ENCODE measurements at regions not wholly inside any gene's neighbourhood (a gene's known extent, or its start where the extent isn't known, plus 50 kb on each side); places are given as distances from the start of the nearest gene placed in this dataset.

DNA sequence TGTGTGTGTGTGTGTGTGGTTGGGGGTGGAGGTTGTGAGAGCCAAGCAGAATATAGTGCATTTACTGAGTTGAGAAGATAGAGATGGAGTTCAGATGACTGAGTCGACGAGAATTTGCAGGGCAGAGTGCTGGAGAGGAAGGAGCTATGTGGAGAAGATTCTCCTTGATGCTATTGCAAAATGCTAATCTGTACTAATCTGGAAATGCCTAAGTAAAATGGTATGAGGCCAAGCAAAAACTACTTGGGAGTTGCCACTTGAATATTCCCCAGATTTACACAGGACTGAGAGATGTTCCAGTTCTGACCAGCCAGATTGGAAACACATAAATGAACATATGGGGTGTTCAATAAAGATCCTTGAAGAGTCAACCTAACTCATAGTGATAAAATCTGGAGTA lies 316.4 kb downstream of the NSUN3 start:
- Histone ChIP-seq H4K20me1 (ENCODE audit: insufficient read depth, low read length) (no peaks in the 10 kb centered on the region), H3K9me3 (ENCODE audit: insufficient read depth, low read length, severe bottlenecking) (no peaks in the 10 kb centered on the region), H3K4me2 (ENCODE audit: insufficient read depth, low read length) (no peak overlapping the region), H3K79me2 (ENCODE audit: insufficient read depth, low read length) (no peaks in the 10 kb centered on the region), H3K27ac (ENCODE audit: low read length) (no peak overlapping the region), H3K36me3 (ENCODE audit: insufficient read depth, low read length) (no peaks in the 10 kb centered on the region), H3K4me1 (ENCODE audit: insufficient read depth, low read length) (no peaks in the 10 kb centered on the region), H3K9ac (ENCODE audit: low read depth, low read length) (no peak overlapping the region), H2AFZ (ENCODE audit: low read depth, low read length) (no peak overlapping the region), H3K27me3 (ENCODE audit: insufficient read depth, low read length, poor library complexity) (no peaks in the 10 kb centered on the region), H3K4me3 (ENCODE audit: low read depth in 1 of 2, low read length in 2 of 2) (no peak overlapping the region)
- ATAC-seq (ENCODE audit: insufficient read depth, low read depth): no peak
- TF ChIP-seq EZH2 (IDR thresholded peaks at IDR 0.05; ENCODE audit: borderline replicate concordance, low read depth, low read length, severe bottlenecking): no peak
- TF ChIP-seq, protein P1, sequence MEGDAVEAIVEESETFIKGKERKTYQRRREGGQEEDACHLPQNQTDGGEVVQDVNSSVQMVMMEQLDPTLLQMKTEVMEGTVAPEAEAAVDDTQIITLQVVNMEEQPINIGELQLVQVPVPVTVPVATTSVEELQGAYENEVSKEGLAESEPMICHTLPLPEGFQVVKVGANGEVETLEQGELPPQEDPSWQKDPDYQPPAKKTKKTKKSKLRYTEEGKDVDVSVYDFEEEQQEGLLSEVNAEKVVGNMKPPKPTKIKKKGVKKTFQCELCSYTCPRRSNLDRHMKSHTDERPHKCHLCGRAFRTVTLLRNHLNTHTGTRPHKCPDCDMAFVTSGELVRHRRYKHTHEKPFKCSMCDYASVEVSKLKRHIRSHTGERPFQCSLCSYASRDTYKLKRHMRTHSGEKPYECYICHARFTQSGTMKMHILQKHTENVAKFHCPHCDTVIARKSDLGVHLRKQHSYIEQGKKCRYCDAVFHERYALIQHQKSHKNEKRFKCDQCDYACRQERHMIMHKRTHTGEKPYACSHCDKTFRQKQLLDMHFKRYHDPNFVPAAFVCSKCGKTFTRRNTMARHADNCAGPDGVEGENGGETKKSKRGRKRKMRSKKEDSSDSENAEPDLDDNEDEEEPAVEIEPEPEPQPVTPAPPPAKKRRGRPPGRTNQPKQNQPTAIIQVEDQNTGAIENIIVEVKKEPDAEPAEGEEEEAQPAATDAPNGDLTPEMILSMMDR (IDR thresholded peaks at IDR 0.05; ENCODE audit: borderline replicate concordance, extremely low read depth, low read length, poor library complexity, severe bottlenecking): no peak
- no peak for DNase-seq

- H2AFZ ChIP-seq (ENCODE audit: low read depth, low read length): no peak overlapping the region
- no peaks in the 10 kb centered on the region for H4K20me1 ChIP-seq (ENCODE audit: insufficient read depth, low read length)
- TF ChIP-seq, protein P1 (IDR thresholded peaks at IDR 0.05; ENCODE audit: borderline replicate concordance, extremely low read depth, low read length, poor library complexity, severe bottlenecking): no peak
- no peak for TF ChIP-seq EZH2 (IDR thresholded peaks at IDR 0.05; ENCODE audit: borderline replicate concordance, low read depth, low read length, severe bottlenecking)
- H3K79me2 ChIP-seq (ENCODE audit: insufficient read depth, low read length): no peaks in the 10 kb centered on the region
- no peaks in the 10 kb centered on the region for H3K36me3 ChIP-seq (ENCODE audit: insufficient read depth, low read length)
- H3K9ac ChIP-seq (ENCODE audit: low read depth, low read length): no peak overlapping the region
- no peak overlapping the region for H3K4me2 ChIP-seq (ENCODE audit: insufficient read depth, low read length)
- H3K27me3 ChIP-seq (ENCODE audit: insufficient read depth, low read length, poor library complexity): no peaks in the 10 kb centered on the region
- H3K4me1 ChIP-seq (ENCODE audit: insufficient read depth, low read length): no peaks in the 10 kb centered on the region
- no peaks in the 10 kb centered on the region for H3K9me3 ChIP-seq (ENCODE audit: insufficient read depth, low read length, severe bottlenecking)
- H3K27ac ChIP-seq (ENCODE audit: low read length): no peak overlapping the region
- H3K4me3 ChIP-seq (ENCODE audit: low read depth in 1 of 2, low read length in 2 of 2): no peak overlapping the region
- ATAC-seq (ENCODE audit: insufficient read depth, low read depth) (no peak), DNase-seq (no peak)
These were observed 332.0 kb downstream of the NSUN3 start for GRCh38 chr3:94394885-94395284.

- no peaks in the 10 kb centered on the region for H3K79me2 ChIP-seq (ENCODE audit: insufficient read depth, low read length)
- H3K4me3 ChIP-seq (ENCODE audit: low read depth in 1 of 2, low read length in 2 of 2): no peak overlapping the region
- no peaks in the 10 kb centered on the region for H3K9me3 ChIP-seq (ENCODE audit: insufficient read depth, low read length, severe bottlenecking)
- no peak overlapping the region for H3K4me2 ChIP-seq (ENCODE audit: insufficient read depth, low read length)
- H2AFZ ChIP-seq (ENCODE audit: low read depth, low read length): no peak overlapping the region
- no peak overlapping the region for H3K9ac ChIP-seq (ENCODE audit: low read depth, low read length)
- TF ChIP-seq, protein P1 (IDR thresholded peaks at IDR 0.05; ENCODE audit: borderline replicate concordance, extremely low read depth, low read length, poor library complexity, severe bottlenecking): no peak
- no peak for TF ChIP-seq EZH2 (IDR thresholded peaks at IDR 0.05; ENCODE audit: borderline replicate concordance, low read depth, low read length, severe bottlenecking)
- no peaks in the 10 kb centered on the region for H3K4me1 ChIP-seq (ENCODE audit: insufficient read depth, low read length)
- H3K27ac ChIP-seq (ENCODE audit: low read length): no peak overlapping the region
- no peaks in the 10 kb centered on the region for H3K36me3 ChIP-seq (ENCODE audit: insufficient read depth, low read length)
- no peak for DNase-seq
- no peaks in the 10 kb centered on the region for H4K20me1 ChIP-seq (ENCODE audit: insufficient read depth, low read length)
- H3K27me3 ChIP-seq (ENCODE audit: insufficient read depth, low read length, poor library complexity): no peaks in the 10 kb centered on the region
- no peak for ATAC-seq (ENCODE audit: insufficient read depth, low read depth)
These were observed 333.0 kb downstream of the NSUN3 start for GRCh38 chr3:94395851-94396250.

DNA sequence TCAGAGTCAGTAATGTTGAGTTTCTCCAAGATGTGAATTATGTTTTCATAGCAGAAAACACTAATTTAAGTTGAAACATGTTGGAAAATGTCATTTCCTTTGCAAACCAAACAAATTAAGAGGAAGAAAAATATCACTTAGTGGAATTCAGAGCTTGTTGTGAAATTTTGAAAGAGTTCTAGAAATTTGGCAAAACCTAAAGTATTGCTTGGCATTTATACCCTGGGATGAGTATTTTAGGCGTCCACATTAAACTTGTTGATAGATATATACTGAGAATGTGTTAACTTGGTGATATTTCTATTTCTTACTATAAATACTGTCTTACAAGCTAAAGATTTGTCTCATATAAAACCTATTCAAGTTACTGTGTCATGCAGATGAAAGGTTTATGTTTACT lies 335.2 kb downstream of the NSUN3 start:
- no peaks in the 10 kb centered on the region for H3K36me3 ChIP-seq (ENCODE audit: insufficient read depth, low read length)
- no peak for DNase-seq
- H3K4me2 ChIP-seq (ENCODE audit: insufficient read depth, low read length): no peak overlapping the region
- H3K9me3 ChIP-seq (ENCODE audit: insufficient read depth, low read length, severe bottlenecking): no peaks in the 10 kb centered on the region
- no peak overlapping the region for H2AFZ ChIP-seq (ENCODE audit: low read depth, low read length)
- no peaks in the 10 kb centered on the region for H3K4me1 ChIP-seq (ENCODE audit: insufficient read depth, low read length)
- no peak overlapping the region for H3K9ac ChIP-seq (ENCODE audit: low read depth, low read length)
- ATAC-seq (ENCODE audit: insufficient read depth, low read depth): no peak
- no peaks in the 10 kb centered on the region for H4K20me1 ChIP-seq (ENCODE audit: insufficient read depth, low read length)
- no peaks in the 10 kb centered on the region for H3K27me3 ChIP-seq (ENCODE audit: insufficient read depth, low read length, poor library complexity)
- no peak for TF ChIP-seq EZH2 (IDR thresholded peaks at IDR 0.05; ENCODE audit: borderline replicate concordance, low read depth, low read length, severe bottlenecking)
- TF ChIP-seq, protein P1 (IDR thresholded peaks at IDR 0.05; ENCODE audit: borderline replicate concordance, extremely low read depth, low read length, poor library complexity, severe bottlenecking): no peak
- H3K27ac ChIP-seq (ENCODE audit: low read length): no peak overlapping the region
- H3K79me2 ChIP-seq (ENCODE audit: insufficient read depth, low read length): no peaks in the 10 kb centered on the region
- H3K4me3 ChIP-seq (ENCODE audit: low read depth in 1 of 2, low read length in 2 of 2): no peak overlapping the region

Data from DND-41 (cell line).